GM12865 (cell line): ENCODE measurements at regions not wholly inside any gene's neighbourhood (a gene's known extent, or its start where the extent isn't known, plus 50 kb on each side); places are given as distances from the start of the nearest gene placed in this dataset.

Experiments
- DNase-seq: peaks from one replicate; pipeline ENCODE4 v3.0.0; 2010; ENCODE audit warnings: low read depth
- H3K4me3 ChIP-seq: 2 replicates; pipeline ENCODE4 v1.5.1; 2011; ENCODE audit warnings: mild to moderate bottlenecking, low read depth, low read length, control low read depth
- CTCF ChIP-seq: IDR thresholded peaks from 2 replicates; pipeline ENCODE4 v1.5.1; 2011; ENCODE audit warnings: low read length, control low read depth, low read depth, inconsistent platforms; ENCODE audit not compliant: insufficient read depth; ENCODE audit errors: missing control alignments

- no peak overlapping the region for H3K4me3 ChIP-seq
- no peak for DNase-seq
- no peak for TF ChIP-seq CTCF
Measured at GRCh38 chr11:98566978-98567377, 453.8 kb upstream of the CNTN5 start.

DNA sequence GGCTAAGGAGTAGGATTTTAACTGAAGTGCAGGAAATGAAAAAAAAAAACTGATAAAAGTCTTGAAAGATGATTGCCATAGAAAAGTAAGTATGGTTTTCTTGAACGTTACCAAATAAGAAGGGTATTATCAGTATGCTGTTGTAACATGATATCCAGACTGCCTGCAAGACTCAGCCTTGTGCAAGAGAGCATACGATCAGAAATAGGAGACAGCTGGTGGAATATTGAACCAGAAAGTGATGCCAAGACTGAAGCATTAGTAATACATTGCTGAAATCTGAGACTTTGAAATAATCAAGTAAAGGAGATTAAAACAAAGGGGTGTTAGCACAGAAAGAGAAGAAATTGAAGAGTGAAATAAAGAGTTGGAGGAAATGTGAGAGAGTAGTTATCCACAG, 452.7 kb upstream of the CNTN5 start:
- TF ChIP-seq CTCF = no peak
- no peak overlapping the region for H3K4me3 ChIP-seq
- DNase-seq = no peak

DNA sequence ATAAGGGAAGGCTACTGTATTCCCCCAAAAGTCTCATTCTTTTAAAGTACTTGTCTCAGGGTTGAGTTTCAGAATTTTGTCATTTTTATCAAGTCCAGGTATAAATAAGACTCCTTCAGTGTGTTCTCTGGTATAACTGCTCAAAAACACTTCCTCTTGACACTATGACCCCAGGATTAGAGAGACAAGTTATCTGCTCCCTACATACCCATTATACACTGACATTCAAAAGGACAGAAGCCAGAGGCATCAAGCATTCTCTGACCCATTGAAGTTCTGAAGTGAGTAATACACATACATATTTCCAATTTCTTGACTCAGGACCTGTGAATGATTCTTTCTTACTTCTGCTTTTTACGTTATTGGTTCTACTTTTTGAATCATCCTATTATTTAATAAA, 447.8 kb upstream of the CNTN5 start:
- H3K4me3 ChIP-seq = no peak overlapping the region
- no peak for DNase-seq
- TF ChIP-seq CTCF = no peak

GRCh38 chr11:98587884-98588283, 432.9 kb upstream of the CNTN5 start:
- no peak overlapping the region for H3K4me3 ChIP-seq
- no peak for TF ChIP-seq CTCF
- DNase-seq = no peak

DNA sequence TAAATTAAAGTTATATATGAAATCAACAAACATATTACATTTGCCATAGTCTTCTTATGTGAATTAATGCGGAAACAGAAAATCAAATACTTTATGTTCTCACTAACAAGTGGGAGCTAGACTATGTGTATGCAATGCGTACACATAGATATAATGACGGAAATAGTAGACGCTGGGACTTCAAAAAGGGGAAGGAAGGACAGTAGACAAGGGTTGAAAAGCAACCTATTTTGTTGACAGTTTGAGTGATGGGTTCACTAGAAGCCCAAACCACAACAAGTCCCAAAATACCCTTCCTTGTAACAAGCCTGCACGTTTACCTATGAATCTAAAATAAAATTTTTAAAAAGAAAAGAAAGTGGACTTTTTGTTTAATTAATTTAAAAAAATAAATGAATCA, 430.8 kb upstream of the CNTN5 start:
- H3K4me3 ChIP-seq = no peak overlapping the region
- no peak for DNase-seq
- no peak for TF ChIP-seq CTCF

DNA sequence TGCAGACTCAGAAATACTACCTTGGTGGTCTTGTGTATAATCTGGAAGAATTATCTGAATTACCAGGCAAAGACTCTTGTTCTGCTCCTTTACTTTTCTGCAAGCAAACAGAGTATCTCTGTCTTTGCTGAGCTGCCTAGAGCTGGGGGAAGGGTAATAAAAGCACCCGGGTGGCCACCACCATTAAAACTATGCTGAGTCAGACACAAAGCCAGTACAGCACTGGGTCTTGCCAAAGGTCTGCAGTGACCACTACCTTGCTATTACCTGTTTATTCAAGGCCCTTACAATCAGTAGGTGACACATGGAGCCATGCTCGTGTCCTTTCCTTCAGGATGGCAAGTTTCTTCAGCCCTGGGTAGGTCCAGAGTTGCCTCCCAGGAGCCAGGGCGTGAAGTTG, 420.6 kb upstream of the CNTN5 start:
- no peak for TF ChIP-seq CTCF
- no peak for DNase-seq
- H3K4me3 ChIP-seq = no peak overlapping the region

GRCh38 chr11:98600786-98601773, 419.7 kb upstream of the CNTN5 start:
- no peak for TF ChIP-seq CTCF
- no peak overlapping the region for H3K4me3 ChIP-seq
- DNase-seq = no peak
